GM21825 (cell line): ENCODE measurements at regions not wholly inside any gene's neighbourhood (a gene's known extent, or its start where the extent isn't known, plus 50 kb on each side); places are given as distances from the start of the nearest gene placed in this dataset.

Experiments
- ATAC-seq: cut with Tn5 transposase; IDR thresholded peaks from one replicate; pipeline ENCODE4 v1.9.1; 2021; ENCODE audit warnings: mild to moderate bottlenecking, moderate library complexity; ENCODE audit not compliant: unreplicated experiment

DNA sequence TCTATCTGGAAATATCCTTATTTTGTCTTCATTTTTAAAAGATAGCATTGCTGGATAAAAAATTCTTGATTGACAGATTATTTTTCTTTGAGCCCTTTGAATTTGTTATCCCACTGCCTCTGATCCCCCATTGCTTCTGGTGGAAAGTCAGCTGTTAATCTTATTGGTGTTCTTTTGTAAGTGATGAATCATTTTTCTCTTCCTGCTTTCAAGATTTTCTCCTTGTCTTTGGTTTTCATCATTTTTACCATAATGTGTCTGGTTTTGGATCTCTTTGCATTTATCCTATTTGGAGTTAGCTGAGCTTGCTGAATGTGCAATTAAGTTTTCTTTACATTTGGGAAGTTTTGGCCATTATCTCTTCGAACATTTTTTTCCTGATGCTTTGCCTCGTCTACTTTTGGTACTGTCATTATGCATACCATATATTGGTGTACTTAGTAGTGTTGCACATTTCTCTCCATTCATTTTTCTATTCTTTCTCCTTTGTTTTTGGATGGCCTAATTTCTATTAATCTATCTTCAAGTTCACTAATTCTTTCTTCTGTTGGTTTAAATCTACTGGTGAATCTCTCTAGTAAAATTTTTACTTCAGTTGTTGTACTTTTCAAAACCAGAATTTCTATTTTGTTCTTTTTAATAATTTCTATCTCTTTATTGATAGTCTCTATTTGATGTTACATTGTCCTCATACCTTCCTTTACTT, 440.0 kb upstream of the PROK2 start:
- no peak for ATAC-seq

DNA sequence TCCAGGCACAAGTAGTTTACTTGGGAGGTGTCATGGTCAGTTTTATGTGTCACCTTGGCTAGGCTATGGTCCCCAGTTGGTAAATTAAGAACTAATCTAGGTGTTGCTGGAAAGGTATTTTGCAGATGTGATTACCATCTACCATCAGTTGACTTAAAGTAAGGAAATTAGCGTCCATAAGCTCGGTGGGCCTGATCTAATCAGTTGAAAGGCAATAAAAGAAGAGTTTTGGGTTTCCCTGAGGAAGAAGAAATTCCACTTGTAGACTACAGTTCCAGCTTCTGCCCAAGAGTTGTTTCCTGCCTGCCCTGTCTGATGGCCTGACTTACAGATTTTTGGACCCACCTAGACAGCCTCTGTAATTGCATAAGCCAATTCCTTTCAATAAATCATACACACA, 438.7 kb upstream of the PROK2 start:
- no peak for ATAC-seq

DNA sequence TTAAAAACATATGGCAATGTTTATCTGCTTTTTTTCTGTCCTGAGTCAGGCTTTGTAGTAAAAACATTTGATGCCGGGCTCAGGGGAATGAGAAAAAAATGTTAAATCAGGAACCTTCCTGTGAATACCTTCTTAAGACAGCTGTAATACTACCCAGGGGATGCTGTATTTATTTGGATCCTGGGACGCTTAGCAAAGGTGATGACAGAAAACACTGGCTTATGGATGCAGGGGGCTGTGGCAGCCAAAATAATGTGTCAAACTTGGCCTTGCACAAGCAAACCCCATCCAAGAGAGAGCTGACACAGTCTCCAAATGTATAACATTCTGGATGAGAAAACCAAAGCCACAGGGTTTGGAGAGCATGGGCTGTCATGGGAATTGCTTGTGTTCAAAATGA, 438.2 kb upstream of the PROK2 start:
- ATAC-seq: no peak

DNA sequence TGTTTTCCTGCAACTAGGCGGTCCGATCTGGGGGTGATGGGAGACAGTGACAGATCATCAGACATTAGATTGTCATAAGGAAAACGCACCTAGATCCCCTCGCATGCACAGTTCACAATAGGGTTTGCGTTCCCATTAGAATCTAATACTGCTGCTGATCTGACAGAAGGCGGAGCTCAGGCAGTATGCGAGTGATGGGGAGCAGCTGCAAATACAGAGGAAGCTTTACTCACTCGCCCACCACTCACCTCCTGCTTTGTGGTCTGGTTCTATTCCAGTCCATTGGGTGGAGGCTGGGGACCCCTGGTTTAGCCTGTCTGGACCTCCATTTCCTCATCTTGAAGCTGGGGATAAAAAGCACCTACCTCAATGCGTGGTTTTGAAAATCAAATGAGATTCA, 437.5 kb upstream of the PROK2 start:
- ATAC-seq: no peak

DNA sequence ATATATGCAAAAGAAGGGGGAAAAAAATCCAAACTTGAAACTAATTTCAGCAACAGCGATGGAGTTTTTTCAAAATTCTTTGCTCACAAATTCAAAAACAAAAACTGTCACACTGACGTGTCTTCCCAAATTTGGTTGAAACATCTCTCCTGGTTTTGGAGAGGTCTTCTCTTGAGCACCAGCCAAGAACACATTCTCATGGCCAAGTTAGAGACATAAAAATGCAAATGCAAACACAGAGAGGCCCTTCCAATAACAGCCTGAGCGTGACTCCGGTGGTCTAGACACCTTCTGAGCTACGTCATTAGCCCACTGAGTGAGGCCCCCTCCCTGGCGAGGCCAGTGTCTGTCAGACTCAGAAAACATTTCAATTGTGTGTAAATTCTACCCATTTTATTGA, 436.0 kb upstream of the PROK2 start:
- ATAC-seq: no peak

DNA sequence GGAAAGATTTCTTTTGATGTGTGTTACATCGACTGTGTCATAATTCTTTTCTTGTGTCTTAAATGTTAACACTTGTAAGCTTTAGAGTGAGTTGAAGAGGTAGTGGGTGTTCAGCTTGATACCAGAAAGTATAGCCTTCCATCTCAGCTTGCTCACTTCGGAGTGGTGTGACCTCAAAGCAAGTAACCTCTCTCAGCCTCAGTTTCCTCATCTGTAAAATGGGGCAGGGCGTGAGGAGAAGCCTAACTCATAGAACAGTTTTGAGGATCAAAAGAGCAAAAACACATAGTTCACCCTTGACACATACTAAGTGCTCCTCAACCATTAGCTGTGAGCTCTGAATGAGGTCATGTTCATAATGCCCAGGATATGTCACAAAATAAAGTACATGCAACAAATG, 434.8 kb upstream of the PROK2 start:
- ATAC-seq: no peak

DNA sequence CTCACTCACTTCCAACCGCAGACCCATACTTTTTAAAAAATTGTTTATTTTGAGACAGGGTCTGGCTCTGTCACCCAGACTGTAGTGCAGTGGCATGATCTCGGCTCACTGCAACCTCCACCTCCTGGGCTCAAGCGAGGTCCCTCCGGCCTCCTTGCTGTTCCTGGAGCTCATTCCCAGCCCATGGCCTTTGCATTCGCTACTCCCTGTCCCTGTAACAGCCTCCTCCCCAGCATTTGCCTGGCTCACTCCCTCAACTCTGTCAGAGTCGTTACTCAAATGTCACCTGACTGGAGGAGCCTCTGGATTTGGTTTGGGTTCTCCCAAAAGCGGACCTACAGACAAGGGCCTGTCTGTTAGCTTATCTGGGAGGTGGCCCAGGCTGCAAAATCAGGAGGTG, 432.6 kb upstream of the PROK2 start:
- ATAC-seq: no peak

DNA sequence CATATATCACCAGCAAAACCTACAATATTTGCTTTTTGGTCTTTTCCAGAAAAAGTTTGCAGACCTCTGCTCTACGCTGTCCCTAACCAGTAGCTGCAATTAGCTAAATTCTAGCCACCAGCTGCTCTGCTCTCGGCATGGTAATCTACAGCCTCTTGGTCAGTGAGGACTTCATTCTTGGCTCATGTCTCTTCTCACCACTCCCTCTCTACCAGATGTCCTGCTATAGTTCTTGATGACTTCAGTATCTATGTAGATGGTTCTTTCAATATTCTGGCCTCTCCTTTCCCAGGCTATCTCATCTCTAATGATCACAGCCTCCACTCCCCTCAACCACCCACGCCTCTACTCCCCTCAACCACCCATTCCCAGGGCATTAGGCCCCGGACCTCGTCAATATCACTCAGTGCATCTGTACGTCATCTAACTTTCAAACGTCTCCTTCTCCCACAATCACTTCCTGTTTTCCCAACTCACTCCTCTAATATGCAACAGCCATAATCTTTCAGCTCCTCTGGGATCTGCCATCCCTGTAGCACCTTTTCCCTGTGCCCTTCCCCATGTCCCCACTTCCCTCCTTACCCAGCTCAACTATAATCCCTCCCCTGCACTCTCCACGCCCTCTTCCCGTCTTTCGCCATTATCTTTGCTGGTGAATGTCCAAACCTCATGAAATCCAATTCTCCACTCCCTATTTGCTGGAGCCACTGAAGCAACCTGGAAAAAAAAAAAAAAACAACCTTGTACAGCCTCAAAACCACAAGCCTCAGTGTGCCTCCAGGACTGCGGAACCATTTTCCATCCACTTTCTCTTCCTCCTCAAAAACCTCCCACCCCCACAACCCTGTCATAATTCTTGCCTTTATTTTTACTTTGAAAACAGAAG, 429.4 kb upstream of the PROK2 start:
- no peak for ATAC-seq

DNA sequence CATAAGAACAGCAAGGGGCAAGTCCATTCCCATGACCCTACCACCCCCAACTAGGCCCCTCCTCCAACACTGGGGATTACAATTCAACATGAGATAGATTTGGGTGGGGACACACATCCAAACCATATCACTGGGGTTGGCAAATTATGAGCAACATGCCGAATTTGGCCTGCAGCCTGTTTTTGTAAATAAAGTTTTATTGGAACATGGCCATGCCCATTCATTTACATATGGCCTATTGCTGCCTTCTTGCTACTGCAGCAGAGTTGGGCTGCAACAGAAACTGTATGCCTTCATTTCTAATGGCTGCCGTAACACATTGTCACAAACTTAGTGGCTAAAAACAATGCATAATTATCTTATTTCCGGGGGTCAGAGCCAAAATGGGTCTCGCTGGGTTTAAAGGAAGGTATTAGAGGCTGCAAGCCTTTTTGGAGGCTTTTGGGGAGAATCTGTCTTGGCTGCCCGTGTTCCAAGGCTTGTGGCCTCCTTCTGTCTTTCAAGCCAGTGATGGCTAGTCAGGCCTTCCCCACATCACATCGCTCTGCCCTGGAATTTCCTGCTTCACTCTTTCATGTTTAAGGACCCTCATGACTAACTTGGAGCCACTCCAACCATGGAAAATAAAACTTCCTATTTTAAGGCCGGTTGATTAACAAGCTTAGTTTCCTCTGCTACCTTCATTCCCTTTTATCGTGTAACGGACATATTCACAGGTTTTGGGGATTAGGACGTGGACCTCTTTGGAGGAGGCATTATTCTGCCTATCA, 428.5 kb upstream of the PROK2 start:
- ATAC-seq: no peak

DNA sequence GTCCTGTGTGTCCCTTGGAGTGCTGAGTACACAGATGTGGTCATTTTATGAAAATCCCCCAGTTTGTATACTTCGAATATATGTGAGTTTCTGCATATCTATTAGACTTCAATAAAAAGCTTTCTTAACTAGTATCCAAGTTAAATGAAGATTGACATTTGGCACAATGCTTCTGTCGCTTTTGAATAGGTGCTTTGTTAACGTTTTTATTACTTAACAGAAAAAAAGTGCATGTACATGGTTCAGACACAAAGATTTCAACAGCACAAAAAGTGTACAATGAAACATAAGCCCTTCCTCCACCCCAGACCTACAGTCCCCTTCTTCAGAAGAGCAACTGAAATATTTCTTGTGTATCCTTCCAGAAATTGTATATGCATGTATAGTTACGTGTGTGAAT, 427.4 kb upstream of the PROK2 start:
- no peak for ATAC-seq

DNA sequence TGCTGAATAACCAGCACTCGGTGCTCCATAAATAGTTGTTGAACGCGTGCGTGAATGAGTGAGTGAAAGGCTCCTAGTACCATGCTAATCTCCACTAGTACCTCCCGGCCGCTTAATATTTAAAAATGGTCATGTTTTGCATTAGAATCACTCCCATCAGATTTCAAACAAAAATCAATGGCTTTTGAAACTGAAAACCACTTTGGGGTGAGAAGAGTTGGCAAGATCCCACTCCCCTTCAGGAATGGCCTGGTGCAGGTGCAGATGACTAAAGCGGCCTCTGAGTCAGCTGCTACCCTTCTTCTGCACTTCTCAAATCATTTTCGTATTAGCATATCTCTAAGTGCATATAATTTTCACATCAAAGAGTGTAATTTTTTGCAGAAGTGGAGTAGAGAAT, 425.3 kb upstream of the PROK2 start:
- ATAC-seq: no peak

DNA sequence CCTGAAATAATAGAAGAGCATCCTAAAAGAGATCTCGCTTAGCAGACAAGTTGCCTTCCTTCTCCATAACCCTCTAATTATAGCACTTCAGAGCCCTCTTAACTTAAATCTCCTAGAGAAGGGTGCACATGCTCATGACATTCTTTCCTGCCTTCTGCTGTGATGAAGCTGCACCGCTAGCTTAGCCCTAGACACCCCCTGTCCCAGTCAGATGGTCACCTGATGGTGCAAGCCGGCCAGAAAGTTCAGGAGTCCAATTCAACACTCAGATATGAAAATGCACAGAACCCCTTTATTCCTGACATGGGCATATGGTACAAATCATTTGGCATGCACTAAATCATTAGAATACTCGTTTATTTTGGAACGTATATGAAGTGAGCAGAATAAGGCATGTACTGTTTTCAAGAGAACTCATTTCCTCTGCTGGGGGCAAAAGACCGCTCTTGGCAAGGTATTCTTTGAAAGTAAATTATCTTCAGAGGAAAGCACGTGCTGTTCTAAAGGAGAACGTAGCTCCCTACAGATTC, 420.4 kb upstream of the PROK2 start:
- ATAC-seq: no peak

DNA sequence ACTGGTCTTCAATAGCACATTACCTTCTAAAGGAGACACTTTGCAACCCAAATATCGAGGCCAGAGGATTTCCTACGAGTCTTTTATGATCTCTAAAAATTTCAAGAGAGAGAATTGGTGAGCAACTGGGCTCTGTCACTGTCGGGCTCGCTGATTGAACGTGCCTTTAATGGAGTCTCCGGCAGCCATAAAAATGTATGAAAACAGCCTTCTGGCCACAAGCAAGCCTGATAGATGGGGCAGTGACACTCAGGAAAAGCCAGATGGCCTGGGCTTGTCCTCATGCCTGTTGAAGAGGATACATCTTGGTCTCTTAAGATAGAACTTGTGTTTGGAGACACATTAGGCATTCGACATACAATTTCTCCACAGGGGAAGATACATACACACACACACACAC, 419.5 kb upstream of the PROK2 start:
- no peak for ATAC-seq

DNA sequence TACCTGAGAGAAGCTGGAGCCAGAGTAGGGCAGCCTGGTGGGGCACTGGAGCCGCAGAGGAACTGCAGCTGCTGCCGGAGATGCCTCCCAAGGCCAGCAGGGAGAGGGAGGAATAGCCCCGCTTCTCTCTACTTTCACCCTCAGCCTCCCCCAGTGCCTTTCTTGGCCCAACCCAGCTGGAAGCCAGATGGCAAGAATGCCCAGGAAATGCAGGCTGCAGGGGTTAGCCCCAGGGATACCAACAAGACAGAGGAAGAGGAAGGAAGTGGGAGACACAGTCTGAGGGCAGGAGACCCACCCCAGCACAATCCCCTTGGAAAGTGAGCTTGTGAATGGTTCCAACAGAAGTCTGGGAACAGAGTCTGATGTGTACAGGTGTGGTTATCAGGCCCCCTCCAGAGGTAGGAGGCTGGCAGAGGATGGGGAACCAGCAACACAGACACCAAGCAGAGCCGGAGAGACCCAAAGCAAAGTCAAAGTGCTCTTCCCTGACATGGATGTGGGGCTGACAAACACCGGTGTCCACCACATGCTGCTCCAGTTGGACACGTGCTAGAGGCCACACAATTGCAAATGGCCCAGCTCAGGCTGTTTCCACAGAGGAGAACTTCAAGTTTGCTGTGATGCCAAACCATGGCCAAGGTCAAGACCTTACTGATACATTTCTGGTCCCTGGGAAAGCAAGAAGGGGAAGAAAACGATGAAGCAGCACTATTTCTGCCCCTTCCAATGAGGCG, 418.8 kb upstream of the PROK2 start:
- ATAC-seq: no peak

DNA sequence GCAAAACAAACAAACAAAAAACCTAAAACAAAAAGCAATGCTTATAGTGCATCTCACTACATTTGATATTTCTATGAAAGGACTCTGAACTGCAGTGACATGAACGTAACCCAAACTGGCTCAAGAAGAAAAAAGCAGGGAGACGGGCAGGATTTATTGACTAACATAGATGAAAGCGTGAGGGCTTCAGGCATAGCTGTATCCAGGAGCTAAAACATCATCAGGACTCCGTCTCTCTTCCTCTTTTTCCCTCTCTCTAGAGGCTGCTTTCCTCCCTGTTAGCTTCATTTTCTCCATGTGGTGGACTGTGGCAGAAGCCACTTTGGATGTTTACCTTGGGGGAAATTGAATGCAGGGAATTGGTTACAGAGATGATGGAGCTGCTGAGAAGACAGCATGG, 418.2 kb upstream of the PROK2 start:
- no peak for ATAC-seq

DNA sequence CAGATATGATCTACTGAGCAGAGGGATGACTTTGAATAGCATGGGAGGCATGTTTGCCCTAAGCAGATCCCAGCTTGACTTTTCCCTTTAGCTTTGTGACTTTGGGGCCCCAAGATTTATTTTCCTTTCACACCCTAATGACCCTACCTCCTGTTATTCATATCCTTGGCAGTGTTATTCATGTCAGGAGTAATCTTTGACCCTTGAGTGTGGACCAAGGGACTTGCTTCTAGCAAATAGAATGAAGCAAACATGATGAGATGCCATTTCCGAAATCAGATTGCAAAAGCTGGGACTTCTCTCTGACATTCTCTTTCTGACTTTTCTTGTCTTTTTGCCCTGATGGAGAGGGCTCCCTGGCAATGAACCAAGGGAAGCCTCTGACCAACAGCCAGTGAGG, 415.4 kb upstream of the PROK2 start:
- ATAC-seq: no peak

DNA sequence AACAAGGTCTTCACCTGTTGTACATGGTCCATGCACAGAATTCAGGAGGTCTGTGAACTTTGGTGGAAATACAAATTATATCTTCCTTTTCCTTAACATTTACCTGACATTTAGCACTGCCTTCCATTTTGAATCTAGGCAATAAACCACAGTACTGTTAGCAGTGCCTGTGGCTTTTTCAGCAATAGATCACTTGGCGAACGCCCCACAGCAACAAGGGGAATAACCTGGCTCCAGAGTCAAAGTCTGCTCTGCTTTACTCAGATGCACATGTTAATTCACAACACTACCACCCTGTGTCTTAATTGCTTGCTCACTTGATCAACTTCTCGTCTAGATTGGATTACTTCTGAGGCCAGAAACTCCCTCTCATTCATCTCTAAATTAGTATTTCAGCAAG, 414.6 kb upstream of the PROK2 start:
- ATAC-seq: no peak

DNA sequence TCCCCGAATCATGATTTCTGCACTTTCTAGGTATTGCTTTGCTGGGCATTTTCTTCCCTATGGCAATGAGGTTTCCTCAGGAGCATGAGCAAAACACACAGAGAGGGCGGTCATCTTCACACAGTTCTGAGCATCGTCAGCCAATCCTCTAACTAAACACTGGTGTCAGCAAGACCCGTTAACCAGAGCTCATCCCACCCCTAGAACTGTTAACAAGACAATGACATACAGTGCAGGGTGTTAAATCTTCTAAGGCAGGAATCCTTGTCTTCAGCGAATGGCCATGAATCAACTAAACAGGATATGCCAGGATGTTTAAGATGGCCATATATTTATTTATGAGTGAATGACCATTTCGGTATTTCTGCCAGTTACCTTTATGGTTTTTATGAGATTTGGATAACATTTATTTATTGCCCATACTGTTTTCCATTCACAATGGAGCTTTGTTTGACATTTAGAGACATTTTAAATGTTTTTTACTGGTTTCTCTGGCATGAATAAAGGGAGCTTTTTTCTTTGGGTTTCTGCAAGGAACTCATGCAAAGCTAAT, 411.5 kb upstream of the PROK2 start:
- ATAC-seq: no peak

DNA sequence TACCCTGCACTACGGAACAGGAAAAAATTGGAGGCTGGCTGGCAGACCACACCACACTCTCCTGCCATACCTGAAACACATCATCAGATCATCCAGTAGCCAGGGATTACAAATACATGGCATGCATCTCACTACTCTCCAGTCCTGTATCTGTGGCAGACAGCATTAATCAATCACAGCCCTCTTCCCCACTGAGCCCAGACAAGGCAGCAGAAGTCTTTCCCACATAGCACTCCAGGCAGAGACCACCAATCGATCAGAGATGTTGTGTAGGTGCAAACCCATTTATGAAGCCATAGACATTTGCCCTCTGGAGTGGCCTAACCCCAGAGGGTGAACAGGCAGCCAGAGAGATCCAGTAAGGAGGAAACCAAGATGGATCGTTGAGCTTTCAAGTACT, 410.9 kb upstream of the PROK2 start:
- no peak for ATAC-seq

DNA sequence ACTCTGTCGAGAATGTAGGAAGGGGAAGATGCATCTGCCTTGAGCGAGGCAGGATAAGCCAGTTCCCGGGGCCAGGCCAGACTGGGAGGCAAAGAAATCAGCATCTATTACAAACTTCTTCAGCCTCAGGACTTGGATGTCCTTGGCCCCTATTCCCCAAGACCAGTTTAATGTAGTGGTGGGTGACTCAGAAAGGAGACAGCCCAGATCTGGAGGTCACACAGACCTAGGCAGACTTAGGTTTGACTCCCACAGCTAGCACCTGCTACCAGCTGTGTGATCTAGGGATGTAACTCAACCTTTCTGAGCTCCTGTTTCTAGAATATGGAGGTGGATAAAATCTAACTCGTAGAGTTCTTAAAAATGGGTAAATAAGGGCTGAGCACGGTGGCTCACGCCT, 409.5 kb upstream of the PROK2 start:
- ATAC-seq: no peak
